C4-2B (cell line): ENCODE measurements at regions not wholly inside any gene's neighbourhood (a gene's known extent, or its start where the extent isn't known, plus 50 kb on each side); places are given as distances from the start of the nearest gene placed in this dataset.

Experiments used
- ZFX ChIP-seq: fragments of 450-650 bp; IDR thresholded peaks from 2 replicates; pipeline ENCODE4 v1.6.1; 2017
- TF ChIP-seq, protein P1 (sequence below): fragments of 450-650 bp; conservative IDR thresholded peaks from 2 replicates; pipeline ENCODE4 v1.5.1; 2017; ENCODE audit warnings: mild to moderate bottlenecking

DNA sequence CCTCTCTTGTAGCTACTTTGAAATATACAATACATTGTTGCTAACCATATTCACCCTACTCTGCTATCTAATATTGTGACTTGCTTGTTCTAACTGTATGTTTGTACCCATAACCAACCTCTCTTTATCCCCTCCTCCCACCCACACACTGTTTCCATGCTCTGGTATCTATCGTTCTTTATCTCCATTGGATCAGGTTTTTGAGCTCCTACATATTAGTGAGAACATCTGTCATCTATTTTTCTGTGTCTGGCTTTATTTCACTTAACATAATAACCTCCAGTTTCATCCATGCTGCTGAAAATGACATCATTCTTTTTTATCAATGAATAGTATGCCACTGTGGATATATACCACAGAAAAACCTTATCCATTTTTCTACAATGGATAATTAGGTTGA, 1230.1 kb downstream of the PLA2G4A start:
- TF ChIP-seq, protein P1, sequence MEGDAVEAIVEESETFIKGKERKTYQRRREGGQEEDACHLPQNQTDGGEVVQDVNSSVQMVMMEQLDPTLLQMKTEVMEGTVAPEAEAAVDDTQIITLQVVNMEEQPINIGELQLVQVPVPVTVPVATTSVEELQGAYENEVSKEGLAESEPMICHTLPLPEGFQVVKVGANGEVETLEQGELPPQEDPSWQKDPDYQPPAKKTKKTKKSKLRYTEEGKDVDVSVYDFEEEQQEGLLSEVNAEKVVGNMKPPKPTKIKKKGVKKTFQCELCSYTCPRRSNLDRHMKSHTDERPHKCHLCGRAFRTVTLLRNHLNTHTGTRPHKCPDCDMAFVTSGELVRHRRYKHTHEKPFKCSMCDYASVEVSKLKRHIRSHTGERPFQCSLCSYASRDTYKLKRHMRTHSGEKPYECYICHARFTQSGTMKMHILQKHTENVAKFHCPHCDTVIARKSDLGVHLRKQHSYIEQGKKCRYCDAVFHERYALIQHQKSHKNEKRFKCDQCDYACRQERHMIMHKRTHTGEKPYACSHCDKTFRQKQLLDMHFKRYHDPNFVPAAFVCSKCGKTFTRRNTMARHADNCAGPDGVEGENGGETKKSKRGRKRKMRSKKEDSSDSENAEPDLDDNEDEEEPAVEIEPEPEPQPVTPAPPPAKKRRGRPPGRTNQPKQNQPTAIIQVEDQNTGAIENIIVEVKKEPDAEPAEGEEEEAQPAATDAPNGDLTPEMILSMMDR, result no peak
- no peak for TF ChIP-seq ZFX
